HFF-Myc (cell line): ENCODE measurements at regions not wholly inside any gene's neighbourhood (a gene's known extent, or its start where the extent isn't known, plus 50 kb on each side); places are given as distances from the start of the nearest gene placed in this dataset.
"Not testable (repeated sequence)": the region's sequence is repeated elsewhere in the genome, so short reads cannot be mapped to it uniquely, and the experiment has no call there.

Experiments used
- DNase-seq: peaks from one replicate; pipeline ENCODE4 v3.0.0-alpha.2; 2011; ENCODE audit warnings: low read depth; ENCODE audit errors: extremely low read depth
- H3K4me3 ChIP-seq: replicated peaks from 2 replicates; pipeline ENCODE4 v1.5.1; 2011; ENCODE audit warnings: low read depth, mild to moderate bottlenecking, control low read depth, low read length
- TF ChIP-seq, protein P1 (sequence below): IDR thresholded peaks from 2 replicates; pipeline ENCODE4 v1.5.1; 2012; ENCODE audit warnings: mild to moderate bottlenecking, low read depth, low read length, control low read depth; ENCODE audit errors: missing control alignments

DNA sequence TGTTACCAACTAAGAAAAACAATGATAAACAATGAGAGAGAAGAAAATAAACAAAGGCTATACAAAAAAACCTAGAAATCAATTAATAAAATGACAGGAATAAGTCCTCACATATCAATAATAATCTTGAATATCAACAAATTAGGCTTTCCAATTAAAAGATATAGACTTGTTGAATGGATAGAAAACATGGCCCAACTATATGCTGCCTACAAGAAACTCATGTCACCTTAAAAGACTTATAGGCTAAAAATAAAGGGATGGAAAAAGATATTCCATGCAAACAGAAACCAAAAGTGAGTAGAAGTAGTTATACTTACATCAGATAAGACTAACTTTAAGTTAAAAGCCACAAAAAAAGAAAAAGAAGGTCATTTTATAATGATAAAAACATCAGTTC is 183.9 kb downstream of the MYRFL start:
- no peak overlapping the region for H3K4me3 ChIP-seq
- DNase-seq = no peak
- TF ChIP-seq, protein P1, sequence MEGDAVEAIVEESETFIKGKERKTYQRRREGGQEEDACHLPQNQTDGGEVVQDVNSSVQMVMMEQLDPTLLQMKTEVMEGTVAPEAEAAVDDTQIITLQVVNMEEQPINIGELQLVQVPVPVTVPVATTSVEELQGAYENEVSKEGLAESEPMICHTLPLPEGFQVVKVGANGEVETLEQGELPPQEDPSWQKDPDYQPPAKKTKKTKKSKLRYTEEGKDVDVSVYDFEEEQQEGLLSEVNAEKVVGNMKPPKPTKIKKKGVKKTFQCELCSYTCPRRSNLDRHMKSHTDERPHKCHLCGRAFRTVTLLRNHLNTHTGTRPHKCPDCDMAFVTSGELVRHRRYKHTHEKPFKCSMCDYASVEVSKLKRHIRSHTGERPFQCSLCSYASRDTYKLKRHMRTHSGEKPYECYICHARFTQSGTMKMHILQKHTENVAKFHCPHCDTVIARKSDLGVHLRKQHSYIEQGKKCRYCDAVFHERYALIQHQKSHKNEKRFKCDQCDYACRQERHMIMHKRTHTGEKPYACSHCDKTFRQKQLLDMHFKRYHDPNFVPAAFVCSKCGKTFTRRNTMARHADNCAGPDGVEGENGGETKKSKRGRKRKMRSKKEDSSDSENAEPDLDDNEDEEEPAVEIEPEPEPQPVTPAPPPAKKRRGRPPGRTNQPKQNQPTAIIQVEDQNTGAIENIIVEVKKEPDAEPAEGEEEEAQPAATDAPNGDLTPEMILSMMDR = no peak

DNA sequence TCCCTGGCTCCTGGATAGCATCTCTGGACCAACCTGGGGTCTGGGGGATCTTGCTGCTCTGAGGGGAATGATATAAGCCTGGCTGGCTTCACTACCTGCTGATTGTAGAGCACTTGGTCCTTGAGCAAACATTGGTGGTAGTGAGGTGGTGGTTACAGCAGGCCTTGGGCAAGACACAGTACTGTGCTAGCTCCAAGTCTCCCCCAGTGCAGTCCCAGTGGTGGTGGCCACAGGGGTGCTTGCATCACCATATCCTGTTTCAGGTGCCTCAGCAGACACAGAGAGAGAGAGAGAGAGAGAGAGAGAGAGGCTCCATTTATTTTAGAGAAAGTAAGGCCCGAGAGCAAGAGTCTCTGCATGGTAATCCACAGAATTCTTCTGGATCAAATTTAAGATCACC is 186.3 kb downstream of the MYRFL start:
- no peak overlapping the region for H3K4me3 ChIP-seq
- no peak for DNase-seq
- TF ChIP-seq, protein P1 = no peak

DNA sequence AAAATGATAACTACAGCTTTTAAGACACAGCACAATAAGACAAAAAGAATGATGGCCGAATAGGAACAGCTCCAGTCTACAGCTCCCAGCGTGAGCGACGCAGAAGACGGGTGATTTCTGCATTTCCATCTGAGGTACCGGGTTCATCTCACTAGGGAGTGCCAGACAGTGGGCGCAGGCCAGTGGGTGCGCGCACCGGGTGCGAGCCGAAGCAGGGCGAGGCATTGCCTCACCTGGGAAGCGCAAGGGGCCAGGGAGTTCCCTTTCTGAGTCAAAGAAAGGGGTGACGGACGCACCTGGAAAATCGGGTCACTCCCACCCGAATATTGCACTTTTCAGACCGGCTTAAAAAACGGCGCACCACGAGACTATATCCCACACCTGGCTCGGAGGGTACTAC is 188.0 kb downstream of the MYRFL start:
- not testable (repeated sequence) for H3K4me3 ChIP-seq

DNA sequence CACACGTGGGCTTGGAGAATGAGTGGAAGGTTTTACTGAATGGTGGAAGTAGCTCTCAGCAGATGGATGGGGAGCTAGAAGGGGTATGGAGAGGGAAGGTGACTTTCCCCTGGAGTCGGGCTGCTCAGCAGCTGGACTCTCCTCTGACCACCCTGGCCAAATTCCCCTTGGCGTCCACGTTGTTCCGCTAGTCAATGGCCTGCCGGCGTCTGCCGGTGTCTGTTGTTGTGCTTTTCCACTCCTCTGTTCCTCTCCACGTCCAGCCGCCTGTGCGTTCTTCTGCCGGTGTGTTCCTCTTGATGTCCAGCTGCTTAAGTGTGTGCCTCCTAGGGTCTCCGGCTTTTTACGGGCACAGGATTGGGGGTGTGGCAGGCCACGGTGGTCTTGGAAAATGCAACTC is 203.5 kb downstream of the MYRFL start:
- no peak for DNase-seq
- TF ChIP-seq, protein P1 = no peak
- no peak overlapping the region for H3K4me3 ChIP-seq

More for the DNA sequence above, 188.0 kb downstream of the MYRFL start:
- not testable (repeated sequence) for DNase-seq

DNA sequence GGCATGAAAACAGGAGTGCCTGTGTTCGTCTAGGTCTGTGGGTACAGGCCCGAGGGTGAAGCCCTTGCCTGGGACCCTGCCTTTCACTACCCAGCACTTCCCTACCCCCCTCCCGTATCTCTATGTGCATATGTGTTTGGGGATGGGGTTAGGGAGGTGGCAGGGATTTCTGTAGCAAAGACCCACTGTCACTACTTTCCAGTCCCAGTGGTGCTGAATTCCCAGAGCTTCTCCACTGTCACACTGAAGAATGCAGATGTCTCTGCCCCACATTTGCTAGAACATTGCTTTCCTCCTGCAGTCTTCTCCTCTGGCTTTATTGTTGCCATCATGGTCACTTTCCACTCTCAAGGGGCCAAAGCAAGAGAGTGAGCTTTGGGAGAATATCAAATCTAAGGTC is 203.9 kb downstream of the MYRFL start:
- DNase-seq = no peak

DNA sequence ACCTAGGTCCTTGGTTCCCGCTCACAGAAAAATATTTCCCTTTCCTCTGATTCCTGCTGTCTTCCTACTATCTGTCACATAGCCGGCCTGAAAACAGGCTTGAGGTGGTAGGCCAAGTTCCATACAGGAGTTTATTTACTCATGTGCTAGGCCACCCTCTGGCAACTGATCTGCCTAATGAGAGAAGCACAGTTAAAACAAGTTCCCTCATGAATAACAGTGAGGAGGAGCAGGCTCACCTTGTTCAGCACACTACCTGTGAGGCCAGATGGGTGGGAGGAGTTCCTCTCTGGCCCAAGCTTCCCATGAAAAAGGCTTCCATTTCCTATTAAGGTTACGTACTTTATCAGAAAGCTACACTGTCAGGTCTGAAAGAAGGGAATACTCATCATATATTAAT is 206.0 kb downstream of the MYRFL start:
- DNase-seq = no peak
- TF ChIP-seq, protein P1 = no peak
- H3K4me3 ChIP-seq = no peak overlapping the region

More for the DNA sequence above, 203.9 kb downstream of the MYRFL start:
- H3K4me3 ChIP-seq = no peak overlapping the region
- TF ChIP-seq, protein P1 = no peak

DNA sequence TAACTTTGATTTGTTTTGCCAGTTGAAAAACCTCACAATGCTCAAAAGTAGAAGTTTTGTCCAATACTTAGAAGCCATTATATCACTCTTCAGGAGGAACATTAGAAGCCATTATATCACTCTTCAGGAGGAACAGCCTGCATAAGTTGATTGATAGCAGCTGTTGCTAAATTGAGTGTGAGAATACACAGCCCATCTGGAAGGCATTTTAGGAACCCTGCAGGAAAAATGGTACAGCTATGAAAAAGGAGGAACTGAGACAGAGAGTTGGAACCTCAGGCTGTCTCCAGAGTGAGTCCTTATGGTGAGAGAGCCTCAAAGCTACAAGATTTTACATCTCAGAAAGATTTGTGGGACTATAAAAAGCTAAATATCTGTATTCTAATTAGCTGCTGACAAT is 207.0 kb downstream of the MYRFL start:
- TF ChIP-seq, protein P1 = no peak
- DNase-seq = peak; percentile 32
- no peak overlapping the region for H3K4me3 ChIP-seq

DNA sequence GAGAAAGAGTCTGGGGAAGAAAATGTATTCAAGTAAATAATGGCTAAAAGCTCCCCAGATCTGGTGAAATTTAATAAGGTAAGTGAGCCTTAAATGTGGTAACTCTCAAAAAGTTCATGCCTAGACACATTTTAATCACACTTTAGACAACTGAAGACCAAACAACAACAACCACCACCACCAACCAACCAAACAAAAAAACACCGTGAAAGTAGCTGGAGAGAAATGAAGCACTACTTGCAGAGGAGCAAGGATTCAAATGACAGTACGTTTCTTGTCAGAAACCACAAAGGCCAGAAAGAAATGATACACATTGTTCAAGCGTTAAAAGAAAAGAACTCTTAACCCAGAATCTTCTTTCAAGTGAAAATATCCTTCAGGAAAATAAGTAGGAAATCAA is 208.3 kb downstream of the MYRFL start:
- DNase-seq = no peak
- TF ChIP-seq, protein P1 = no peak
- no peak overlapping the region for H3K4me3 ChIP-seq
